HCT116 (cell line): ENCODE measurements at regions not wholly inside any gene's neighbourhood (a gene's known extent, or its start where the extent isn't known, plus 50 kb on each side); places are given as distances from the start of the nearest gene placed in this dataset.

ENCODE experiments used
- CEBPB ChIP-seq: IDR thresholded peaks from 2 replicates; pipeline ENCODE4 v1.6.1; 2012; ENCODE audit warnings: low read depth
- EZH2 ChIP-seq: fragments of 200-600 bp; sonication (generic); IDR thresholded peaks from 2 replicates; pipeline ENCODE4 v1.6.1; 2017; ENCODE audit warnings: antibody characterized with exemption, mixed run types
- POLR2AphosphoS5 ChIP-seq: IDR thresholded peaks from 2 replicates; pipeline ENCODE4 v1.6.1; 2011; ENCODE audit warnings: mild to moderate bottlenecking, low read depth, low read length, moderate library complexity
- SIN3A ChIP-seq: IDR thresholded peaks from 2 replicates; pipeline ENCODE4 v1.6.1; 2012; ENCODE audit warnings: low read depth
- TF ChIP-seq, protein P1 (sequence below), 3 experiments: fragments of 200-600 bp in 1 of 3; sonication (generic) in 1 of 3; IDR thresholded peaks in 2 of 3; conservative IDR thresholded peaks in 1 of 3; 2 replicates each; pipeline ENCODE4 v1.5.1; 2012 to 2017; ENCODE audit warnings: low read depth in 2 of 3, low read length in 2 of 3, antibody characterized with exemption in 1 of 3, borderline replicate concordance in 1 of 3, control low read depth in 1 of 3, mild to moderate bottlenecking in 1 of 3, mixed read lengths in 1 of 3, mixed run types in 1 of 3, moderate library complexity in 1 of 3; ENCODE audit not compliant: insufficient read depth in 1 of 3
- TF ChIP-seq, protein P2 (sequence below): IDR thresholded peaks from 2 replicates; pipeline ENCODE4 v1.6.1; 2012; ENCODE audit warnings: low read depth

DNA sequence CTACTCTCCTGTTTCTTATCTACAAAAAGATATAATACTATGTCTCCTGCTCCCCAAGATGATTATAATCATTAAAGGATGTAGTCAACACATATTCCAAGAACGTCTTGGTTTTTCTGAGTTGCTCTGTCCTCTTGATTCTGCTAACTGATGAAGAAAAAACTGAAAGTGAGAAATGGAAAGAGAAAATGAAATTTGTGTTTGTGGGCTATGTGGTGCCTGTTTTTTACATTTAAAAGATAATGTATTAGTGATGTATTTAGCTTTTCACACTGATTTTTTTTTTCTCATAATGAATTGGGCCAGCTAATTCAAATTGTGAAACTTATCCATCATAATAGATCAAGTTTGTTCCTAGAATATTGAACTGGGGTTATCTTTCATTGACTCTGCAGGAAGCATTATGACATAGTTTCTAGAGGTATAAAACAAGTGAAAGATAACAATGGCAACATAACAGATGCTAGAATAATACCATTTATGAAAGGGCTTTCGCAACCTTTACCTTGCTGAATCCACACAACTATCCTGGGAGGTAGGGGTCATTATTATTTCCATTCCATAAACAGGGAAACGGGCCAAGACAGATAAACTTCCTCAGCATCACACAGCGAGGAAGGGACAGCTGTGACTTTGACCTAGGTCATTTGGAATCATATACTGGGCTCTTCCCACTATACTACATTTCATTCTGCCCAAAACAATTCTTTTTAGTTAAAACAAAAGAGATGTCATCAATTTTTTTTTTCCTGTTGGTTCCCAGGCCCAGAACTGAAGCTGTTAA lies 336.7 kb downstream of the GJA1 start:
- TF ChIP-seq, protein P1, sequence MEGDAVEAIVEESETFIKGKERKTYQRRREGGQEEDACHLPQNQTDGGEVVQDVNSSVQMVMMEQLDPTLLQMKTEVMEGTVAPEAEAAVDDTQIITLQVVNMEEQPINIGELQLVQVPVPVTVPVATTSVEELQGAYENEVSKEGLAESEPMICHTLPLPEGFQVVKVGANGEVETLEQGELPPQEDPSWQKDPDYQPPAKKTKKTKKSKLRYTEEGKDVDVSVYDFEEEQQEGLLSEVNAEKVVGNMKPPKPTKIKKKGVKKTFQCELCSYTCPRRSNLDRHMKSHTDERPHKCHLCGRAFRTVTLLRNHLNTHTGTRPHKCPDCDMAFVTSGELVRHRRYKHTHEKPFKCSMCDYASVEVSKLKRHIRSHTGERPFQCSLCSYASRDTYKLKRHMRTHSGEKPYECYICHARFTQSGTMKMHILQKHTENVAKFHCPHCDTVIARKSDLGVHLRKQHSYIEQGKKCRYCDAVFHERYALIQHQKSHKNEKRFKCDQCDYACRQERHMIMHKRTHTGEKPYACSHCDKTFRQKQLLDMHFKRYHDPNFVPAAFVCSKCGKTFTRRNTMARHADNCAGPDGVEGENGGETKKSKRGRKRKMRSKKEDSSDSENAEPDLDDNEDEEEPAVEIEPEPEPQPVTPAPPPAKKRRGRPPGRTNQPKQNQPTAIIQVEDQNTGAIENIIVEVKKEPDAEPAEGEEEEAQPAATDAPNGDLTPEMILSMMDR (IDR thresholded peaks at IDR 0.05 in 2 of 3, conservative IDR thresholded peaks at IDR 0.05 in 1 of 3; ENCODE audit: borderline replicate concordance in 1 of 3, insufficient read depth in 1 of 3, low read depth in 2 of 3, low read length in 2 of 3), result no peak
- no peak for TF ChIP-seq CEBPB
- no peak for TF ChIP-seq SIN3A
- TF ChIP-seq, protein P2, sequence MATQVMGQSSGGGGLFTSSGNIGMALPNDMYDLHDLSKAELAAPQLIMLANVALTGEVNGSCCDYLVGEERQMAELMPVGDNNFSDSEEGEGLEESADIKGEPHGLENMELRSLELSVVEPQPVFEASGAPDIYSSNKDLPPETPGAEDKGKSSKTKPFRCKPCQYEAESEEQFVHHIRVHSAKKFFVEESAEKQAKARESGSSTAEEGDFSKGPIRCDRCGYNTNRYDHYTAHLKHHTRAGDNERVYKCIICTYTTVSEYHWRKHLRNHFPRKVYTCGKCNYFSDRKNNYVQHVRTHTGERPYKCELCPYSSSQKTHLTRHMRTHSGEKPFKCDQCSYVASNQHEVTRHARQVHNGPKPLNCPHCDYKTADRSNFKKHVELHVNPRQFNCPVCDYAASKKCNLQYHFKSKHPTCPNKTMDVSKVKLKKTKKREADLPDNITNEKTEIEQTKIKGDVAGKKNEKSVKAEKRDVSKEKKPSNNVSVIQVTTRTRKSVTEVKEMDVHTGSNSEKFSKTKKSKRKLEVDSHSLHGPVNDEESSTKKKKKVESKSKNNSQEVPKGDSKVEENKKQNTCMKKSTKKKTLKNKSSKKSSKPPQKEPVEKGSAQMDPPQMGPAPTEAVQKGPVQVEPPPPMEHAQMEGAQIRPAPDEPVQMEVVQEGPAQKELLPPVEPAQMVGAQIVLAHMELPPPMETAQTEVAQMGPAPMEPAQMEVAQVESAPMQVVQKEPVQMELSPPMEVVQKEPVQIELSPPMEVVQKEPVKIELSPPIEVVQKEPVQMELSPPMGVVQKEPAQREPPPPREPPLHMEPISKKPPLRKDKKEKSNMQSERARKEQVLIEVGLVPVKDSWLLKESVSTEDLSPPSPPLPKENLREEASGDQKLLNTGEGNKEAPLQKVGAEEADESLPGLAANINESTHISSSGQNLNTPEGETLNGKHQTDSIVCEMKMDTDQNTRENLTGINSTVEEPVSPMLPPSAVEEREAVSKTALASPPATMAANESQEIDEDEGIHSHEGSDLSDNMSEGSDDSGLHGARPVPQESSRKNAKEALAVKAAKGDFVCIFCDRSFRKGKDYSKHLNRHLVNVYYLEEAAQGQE, result no peak
- no peak for TF ChIP-seq POLR2AphosphoS5
- no peak for TF ChIP-seq EZH2
